ENCODE measurements at regions not wholly inside any gene's neighbourhood (a gene's known extent, or its start where the extent isn't known, plus 50 kb on each side); places are given as distances from the start of the nearest gene placed in this dataset.
A peak's percentile ranks its signal among the peaks of the same experiment; 100 is the strongest.

DNA sequence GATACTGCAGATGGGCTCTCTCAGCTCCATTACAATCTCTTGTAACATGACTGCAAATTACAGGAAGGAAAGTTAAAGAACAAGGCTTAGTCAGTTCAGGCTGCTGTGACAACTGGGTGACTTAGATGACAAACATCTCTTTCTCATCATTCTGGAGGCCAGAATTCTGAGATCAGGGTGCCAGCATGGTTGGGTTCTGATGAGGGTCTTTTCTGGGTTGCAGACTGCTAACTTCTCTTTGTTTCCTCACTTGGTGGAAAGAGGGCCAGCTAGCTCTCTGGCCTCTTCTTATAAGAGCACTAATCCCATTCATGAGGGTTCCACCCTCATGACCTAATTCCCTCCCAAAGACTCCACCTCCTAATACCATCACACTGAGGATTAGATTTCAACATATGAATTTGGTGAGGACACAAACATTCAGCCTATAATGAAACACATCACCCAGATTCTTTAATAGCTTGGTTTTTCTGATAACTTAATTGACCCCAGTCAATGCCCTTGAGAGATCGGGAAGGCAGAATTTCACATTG lies 73.6 kb upstream of the MAMDC2 start:
- peak in 1 of 2 donors; percentile 37 for DNase-seq (ENCODE audit: low read depth in 2 of 2)
- H3K4me3 ChIP-seq (replicated peaks in 1 of 2; ENCODE audit: low read depth in 2 of 2, low read length in 2 of 2), result no peak overlapping the region
- TF ChIP-seq, protein P1, sequence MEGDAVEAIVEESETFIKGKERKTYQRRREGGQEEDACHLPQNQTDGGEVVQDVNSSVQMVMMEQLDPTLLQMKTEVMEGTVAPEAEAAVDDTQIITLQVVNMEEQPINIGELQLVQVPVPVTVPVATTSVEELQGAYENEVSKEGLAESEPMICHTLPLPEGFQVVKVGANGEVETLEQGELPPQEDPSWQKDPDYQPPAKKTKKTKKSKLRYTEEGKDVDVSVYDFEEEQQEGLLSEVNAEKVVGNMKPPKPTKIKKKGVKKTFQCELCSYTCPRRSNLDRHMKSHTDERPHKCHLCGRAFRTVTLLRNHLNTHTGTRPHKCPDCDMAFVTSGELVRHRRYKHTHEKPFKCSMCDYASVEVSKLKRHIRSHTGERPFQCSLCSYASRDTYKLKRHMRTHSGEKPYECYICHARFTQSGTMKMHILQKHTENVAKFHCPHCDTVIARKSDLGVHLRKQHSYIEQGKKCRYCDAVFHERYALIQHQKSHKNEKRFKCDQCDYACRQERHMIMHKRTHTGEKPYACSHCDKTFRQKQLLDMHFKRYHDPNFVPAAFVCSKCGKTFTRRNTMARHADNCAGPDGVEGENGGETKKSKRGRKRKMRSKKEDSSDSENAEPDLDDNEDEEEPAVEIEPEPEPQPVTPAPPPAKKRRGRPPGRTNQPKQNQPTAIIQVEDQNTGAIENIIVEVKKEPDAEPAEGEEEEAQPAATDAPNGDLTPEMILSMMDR (IDR thresholded peaks at IDR 0.05; ENCODE audit: low read depth, low read length), result no peak

- no peak overlapping the region for H3K4me3 ChIP-seq (replicated peaks in 1 of 2; ENCODE audit: low read depth in 2 of 2, low read length in 2 of 2)
- DNase-seq (ENCODE audit: low read depth in 2 of 2), result peak; percentile 73 to 80
- TF ChIP-seq, protein P1 (IDR thresholded peaks at IDR 0.05; ENCODE audit: low read depth, low read length), result peak; percentile 95
Measured at GRCh38 chr9:69971643-69972449, 71.8 kb upstream of the MAMDC2 start.

DNA sequence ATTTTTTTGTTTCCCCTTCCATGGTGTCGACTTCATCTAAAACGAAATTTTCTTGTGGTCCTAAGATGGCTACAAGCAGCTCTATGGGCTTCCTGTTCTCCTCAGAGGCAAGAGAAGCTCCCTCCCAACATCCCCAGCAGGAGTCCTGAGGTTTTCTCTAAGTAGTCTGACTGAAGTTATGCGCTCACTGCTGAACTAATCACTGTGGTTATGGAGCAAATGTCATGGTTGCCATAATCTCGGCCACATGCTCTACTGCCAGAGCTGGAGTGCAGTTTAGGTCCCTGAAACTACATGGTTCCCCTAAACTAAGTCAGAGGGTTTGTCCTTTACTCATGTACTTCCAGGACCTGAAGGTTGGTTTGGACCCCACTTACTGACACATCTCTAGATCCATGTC lies 68.0 kb upstream of the MAMDC2 start:
- TF ChIP-seq, protein P1 (IDR thresholded peaks at IDR 0.05; ENCODE audit: low read depth, low read length), result no peak
- no peak for DNase-seq (ENCODE audit: low read depth in 2 of 2)
- no peak overlapping the region for H3K4me3 ChIP-seq (replicated peaks in 1 of 2; ENCODE audit: low read depth in 2 of 2, low read length in 2 of 2)

GRCh38 chr9:69976152-69976551 lies 67.5 kb upstream of the MAMDC2 start:
- H3K4me3 ChIP-seq (replicated peaks in 1 of 2; ENCODE audit: low read depth in 2 of 2, low read length in 2 of 2), result no peak overlapping the region
- DNase-seq (ENCODE audit: low read depth in 2 of 2), result peak; percentile 81 to 97
- TF ChIP-seq, protein P1 (IDR thresholded peaks at IDR 0.05; ENCODE audit: low read depth, low read length), result no peak

GRCh38 chr9:69980041-69980440 lies 63.6 kb upstream of the MAMDC2 start:
- no peak for DNase-seq (ENCODE audit: low read depth in 2 of 2)
- H3K4me3 ChIP-seq (replicated peaks in 1 of 2; ENCODE audit: low read depth in 2 of 2, low read length in 2 of 2), result no peak overlapping the region
- TF ChIP-seq, protein P1 (IDR thresholded peaks at IDR 0.05; ENCODE audit: low read depth, low read length), result no peak

GRCh38 chr9:69980591-69980990 lies 63.1 kb upstream of the MAMDC2 start:
- no peak for DNase-seq (ENCODE audit: low read depth in 2 of 2)
- TF ChIP-seq, protein P1 (IDR thresholded peaks at IDR 0.05; ENCODE audit: low read depth, low read length), result no peak
- H3K4me3 ChIP-seq (replicated peaks in 1 of 2; ENCODE audit: low read depth in 2 of 2, low read length in 2 of 2), result no peak overlapping the region
